GM18907 (cell line): ENCODE measurements at regions not wholly inside any gene's neighbourhood (a gene's known extent, or its start where the extent isn't known, plus 50 kb on each side); places are given as distances from the start of the nearest gene placed in this dataset.
A peak's percentile ranks its signal among the peaks of the same experiment; 100 is the strongest.

Experiments used
- ATAC-seq: cut with Tn5 transposase; IDR thresholded peaks from one replicate; pipeline ENCODE4 v1.9.1; 2021; ENCODE audit warnings: mild to moderate bottlenecking, moderate library complexity; ENCODE audit not compliant: unreplicated experiment

- no peak for ATAC-seq
These were observed 477.8 kb downstream of the CDH2 start for GRCh38 chr18:27699137-27699536.

- ATAC-seq: no peak
These were observed 480.8 kb downstream of the CDH2 start for GRCh38 chr18:27696148-27696547.

GRCh38 chr18:27695503-27695902, 481.4 kb downstream of the CDH2 start:
- ATAC-seq: no peak

GRCh38 chr18:27695052-27695451, 481.9 kb downstream of the CDH2 start:
- ATAC-seq: no peak

- ATAC-seq: no peak
These were observed 488.3 kb downstream of the CDH2 start for GRCh38 chr18:27688581-27688980.

GRCh38 chr18:27687351-27687979, 489.5 kb downstream of the CDH2 start:
- ATAC-seq: no peak

GRCh38 chr18:27685807-27686412, 491.0 kb downstream of the CDH2 start:
- ATAC-seq: no peak

- ATAC-seq: no peak
These were observed 491.8 kb downstream of the CDH2 start for GRCh38 chr18:27685091-27685490.

GRCh38 chr18:27674411-27674810, 489.3 kb upstream of the CHST9 start:
- no peak for ATAC-seq

GRCh38 chr18:27673861-27674260, 488.8 kb upstream of the CHST9 start:
- ATAC-seq: no peak

GRCh38 chr18:27668158-27668557, 483.1 kb upstream of the CHST9 start:
- ATAC-seq: no peak

- ATAC-seq: no peak
These were observed 482.0 kb upstream of the CHST9 start for GRCh38 chr18:27667064-27667463.

GRCh38 chr18:27666016-27666415, 480.9 kb upstream of the CHST9 start:
- no peak for ATAC-seq

- ATAC-seq: no peak
These were observed 480.2 kb upstream of the CHST9 start for GRCh38 chr18:27665264-27665799.

GRCh38 chr18:27662949-27663348, 477.8 kb upstream of the CHST9 start:
- ATAC-seq: no peak

- ATAC-seq: no peak
These were observed 477.4 kb upstream of the CHST9 start for GRCh38 chr18:27662537-27662936.

- no peak for ATAC-seq
These were observed 476.4 kb upstream of the CHST9 start for GRCh38 chr18:27661320-27662018.

GRCh38 chr18:27656905-27657304, 471.8 kb upstream of the CHST9 start:
- ATAC-seq: no peak

GRCh38 chr18:27656167-27656778, 471.2 kb upstream of the CHST9 start:
- no peak for ATAC-seq

GRCh38 chr18:27653247-27653646, 468.1 kb upstream of the CHST9 start:
- ATAC-seq: no peak

- ATAC-seq: peak; percentile 85
These were observed 467.5 kb upstream of the CHST9 start for GRCh38 chr18:27652480-27653121.
